Ramos (cell line): ENCODE measurements at regions not wholly inside any gene's neighbourhood (a gene's known extent, or its start where the extent isn't known, plus 50 kb on each side); places are given as distances from the start of the nearest gene placed in this dataset.

ENCODE experiments used
- in situ Hi-C: fragments of 300-500 bp; cut with MboI; formaldehyde crosslinking; loops from one replicate; pipeline ENCODE4 v1.14.3; 2022; ENCODE audit warnings: low sequenced_read_pairs; ENCODE audit not compliant: unreplicated experiment

DNA sequence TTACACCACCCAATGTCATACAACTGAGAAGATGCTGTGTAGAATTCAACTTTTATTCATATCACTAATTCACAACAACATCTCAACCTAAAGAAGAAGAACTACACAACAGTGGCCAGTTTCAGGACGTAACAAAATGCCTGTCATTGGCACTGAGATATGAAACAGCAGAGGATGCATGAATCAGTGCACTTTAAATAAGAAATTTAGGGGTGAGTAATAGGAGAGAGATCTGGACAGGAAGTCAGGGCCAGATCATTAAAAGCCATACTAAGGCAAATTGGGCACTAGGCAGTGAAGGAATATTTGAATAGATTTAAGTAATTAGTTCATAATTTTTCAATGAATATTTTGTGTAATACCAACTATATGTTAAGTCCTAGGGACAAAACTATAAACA is 510.5 kb downstream of the PLPP3 start:
- in situ Hi-C loops, result no loop called here

- in situ Hi-C loops, result no loop called here
These were observed 511.2 kb downstream of the PLPP3 start for GRCh38 chr1:56068210-56068609.

- in situ Hi-C loops, result no loop called here
These were observed 513.6 kb downstream of the PLPP3 start for GRCh38 chr1:56065729-56066128.

DNA sequence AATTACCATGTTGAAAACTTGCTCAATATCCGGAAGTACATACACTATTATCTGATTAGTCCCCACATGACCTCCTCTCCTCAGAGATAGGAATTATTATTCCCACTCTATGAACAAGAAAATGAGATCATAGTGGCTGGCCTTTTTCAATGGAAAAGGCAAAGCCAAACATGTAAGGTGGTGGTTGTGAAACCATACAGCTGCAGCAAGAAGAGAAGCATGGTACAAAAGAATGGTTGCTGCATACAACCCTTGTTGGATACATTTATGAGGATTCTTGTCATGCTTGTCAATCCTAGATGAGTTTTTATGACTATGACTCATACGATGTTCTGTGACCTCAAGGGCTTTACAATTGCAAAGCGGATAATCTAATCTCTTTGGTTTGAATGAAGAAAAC is 514.7 kb downstream of the PLPP3 start:
- in situ Hi-C loops, result no loop called here

- in situ Hi-C loops, result no loop called here
These were observed 515.9 kb downstream of the PLPP3 start for GRCh38 chr1:56063461-56063860.

GRCh38 chr1:56062625-56063024 is 516.7 kb downstream of the PLPP3 start:
- in situ Hi-C loops, result no loop called here

GRCh38 chr1:56061824-56062223 is 517.5 kb downstream of the PLPP3 start:
- in situ Hi-C loops, result no loop called here

DNA sequence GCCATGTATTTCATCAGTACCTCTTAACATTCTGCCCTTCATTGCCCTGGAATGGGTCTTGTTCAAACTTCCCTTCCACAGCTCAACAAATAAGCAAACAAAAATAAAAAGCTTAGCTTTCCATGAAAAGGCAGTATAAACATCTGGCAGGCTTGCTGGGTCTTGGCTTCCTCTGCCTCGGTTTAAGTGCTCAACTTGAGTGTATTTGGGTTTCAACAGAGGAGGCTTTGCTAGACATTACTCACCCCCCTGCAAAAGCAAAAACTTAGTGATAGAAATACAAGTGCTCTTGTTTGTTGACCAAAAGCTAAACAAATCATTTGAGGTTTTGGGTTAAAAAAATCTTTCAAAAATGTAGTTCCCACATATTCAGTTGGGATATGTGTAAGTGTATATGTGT is 518.5 kb downstream of the PLPP3 start:
- in situ Hi-C loops, result no loop called here

GRCh38 chr1:56057466-56058405 is 521.6 kb downstream of the PLPP3 start:
- in situ Hi-C loops, result no loop called here

- in situ Hi-C loops, result no loop called here
These were observed 522.7 kb downstream of the PLPP3 start for GRCh38 chr1:56056438-56057287.

DNA sequence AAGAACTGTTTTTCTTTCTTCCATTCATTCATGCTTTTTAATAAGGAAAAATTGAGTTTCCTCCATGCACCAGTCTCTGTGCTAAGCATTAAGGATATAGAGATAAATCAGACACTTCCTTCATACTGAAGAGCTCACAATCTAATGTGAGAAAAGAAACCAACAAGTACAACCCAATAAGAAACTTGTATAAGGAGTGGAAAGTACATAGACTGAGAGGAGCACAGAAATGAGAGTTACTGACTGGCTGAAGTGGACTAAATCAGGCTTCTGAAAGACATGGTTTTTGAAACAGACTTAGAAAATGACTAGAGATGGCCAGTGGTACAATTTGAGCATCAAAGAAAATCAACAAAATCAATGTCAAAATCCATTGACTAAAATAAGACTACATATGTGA is 524.4 kb downstream of the PLPP3 start:
- in situ Hi-C loops, result no loop called here

GRCh38 chr1:56052041-56052440 is 527.3 kb downstream of the PLPP3 start:
- in situ Hi-C loops, result no loop called here

GRCh38 chr1:56050911-56051310 is 528.5 kb downstream of the PLPP3 start:
- in situ Hi-C loops, result no loop called here

DNA sequence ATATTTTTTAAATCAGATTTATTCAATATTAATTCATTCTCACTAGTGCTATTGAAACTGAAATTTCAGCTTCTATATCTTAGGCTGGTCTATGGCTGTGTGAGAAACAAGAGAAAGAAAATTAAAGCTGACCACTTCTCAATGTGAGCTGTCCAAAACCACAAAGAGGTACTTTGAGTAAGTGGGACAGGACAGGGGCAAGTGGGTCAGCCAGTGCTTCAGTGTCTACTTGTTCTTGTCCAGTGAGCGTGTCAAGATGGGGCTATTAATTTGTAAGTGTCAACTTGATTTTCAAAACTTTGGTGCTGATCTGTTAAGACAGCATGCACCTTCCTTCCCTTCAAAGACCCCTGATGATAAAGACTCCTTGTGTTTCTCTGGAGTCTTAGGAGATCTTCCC is 533.9 kb downstream of the PLPP3 start:
- in situ Hi-C loops, result no loop called here

GRCh38 chr1:56045062-56045461 is 534.3 kb downstream of the PLPP3 start:
- in situ Hi-C loops, result no loop called here

DNA sequence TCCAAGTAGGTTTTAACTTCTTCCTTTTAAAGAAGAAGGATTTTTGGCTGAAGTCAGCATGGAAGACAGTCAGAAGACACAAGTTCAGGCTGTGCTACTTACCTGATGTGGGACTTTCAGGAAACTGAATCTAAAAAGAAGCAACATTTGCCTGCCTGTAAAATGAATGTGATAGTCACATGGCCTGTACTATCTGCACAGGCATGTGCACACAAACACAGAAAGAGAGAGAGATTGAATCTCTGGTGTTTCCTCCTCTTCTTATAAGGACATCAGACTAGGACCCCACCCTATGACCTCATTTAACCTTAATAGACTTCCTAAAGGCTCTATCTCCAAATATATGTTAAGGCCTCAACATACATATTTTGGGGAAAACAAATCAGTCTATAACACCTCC is 542.9 kb downstream of the PLPP3 start:
- in situ Hi-C loops, result no loop called here

DNA sequence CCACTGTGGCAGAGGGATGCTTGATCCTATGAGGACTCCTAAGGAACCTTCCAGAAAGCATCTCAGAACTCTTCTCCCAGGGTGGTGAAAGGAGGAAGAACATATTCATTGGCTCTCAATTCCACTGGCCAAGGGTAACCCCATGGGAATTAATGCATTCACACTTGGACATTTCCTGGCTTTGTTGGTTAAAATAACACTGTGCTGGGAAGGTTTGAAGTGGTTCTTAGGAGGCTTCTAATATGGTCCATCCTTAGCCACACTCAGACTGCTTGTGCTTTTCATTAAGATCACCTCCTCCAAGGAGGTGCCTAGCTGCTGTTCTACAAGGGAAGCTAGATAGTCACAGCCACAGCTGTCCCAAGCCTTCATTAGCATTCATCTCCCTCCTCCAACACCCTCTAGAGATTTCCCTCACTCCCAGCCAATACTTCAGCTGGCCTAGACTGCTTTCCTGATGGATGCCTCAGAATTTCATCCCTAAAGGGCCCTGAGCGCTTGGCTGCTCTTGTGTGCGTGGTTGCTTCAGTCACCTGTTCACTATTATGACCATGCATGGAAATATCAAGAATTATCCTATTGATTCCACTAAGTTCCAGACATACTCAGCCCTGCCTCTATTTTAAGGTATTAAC is 544.4 kb downstream of the PLPP3 start:
- in situ Hi-C loops, result no loop called here

GRCh38 chr1:56034222-56034621 is 545.1 kb downstream of the PLPP3 start:
- in situ Hi-C loops, result no loop called here

DNA sequence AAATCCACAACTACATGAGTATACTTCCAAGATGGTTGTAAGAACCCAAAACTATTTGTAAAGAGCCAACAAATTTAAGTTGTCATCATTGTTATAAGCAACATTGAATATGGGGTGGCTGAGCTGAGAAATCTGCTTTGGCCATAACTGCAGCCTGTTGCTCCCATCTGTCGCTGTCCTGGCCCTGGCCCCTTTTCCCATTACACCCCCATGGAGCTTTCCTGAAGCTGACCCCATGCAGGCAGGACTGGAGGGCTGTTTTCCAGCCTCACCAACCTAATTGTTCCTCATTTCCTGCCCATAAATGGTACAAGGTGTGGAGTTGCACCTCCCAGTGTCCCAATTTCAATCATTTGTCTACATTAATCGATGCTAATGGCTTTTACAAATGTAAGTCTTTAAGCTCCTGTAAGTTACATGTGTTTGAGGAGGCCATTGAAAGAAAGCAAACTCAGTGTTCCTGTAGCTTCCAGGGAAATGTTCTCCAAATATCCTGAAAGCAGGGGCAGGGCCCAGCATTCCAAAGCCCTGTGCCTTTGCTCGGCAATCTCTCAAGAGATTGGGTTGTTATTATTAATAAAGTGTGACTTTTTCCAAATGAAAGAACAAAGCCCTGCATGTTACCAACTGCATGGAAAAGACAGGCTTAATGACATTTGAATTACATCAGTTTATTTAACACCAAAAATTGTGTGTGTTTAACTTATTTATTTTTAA is 545.9 kb downstream of the PLPP3 start:
- in situ Hi-C loops, result no loop called here

DNA sequence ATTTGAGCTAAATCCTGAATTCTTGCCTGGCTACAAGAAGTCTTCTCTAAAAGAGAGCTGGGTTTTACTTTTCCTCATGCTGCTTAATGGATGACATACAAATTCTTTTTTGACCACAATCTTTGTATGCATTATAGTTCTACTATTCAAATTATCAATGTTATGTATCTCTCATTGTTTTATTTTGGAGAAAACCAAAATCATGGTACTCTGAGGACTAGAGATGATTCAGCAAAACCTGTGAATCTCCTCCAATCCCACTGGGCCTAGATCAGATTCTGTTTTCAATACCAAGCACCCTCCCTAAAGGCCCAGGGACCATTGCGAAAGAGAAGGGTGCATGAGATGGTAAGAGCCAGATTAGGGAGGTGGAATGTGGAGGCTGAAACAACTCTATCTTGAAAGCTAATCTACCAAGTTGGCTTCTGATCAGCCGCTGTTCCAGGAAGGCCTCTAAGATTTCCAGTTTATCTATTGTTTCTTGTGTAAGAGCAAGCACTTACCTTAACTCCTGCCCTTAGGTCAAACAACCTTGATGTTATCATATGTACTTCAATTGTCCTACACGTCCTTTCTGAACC is 547.2 kb downstream of the PLPP3 start:
- in situ Hi-C loops, result no loop called here
